Stimulated activated memory B cell treated with anti-CD40 and anti-IgM and Interleukin-4, amounts not matched to agents 10 μg/mL and 1 μg/mL and 100 μg/mL, for 72 hours (primary cell): ENCODE measurements at regions not wholly inside any gene's neighbourhood (a gene's known extent, or its start where the extent isn't known, plus 50 kb on each side); places are given as distances from the start of the nearest gene placed in this dataset.
"Not testable (repeated sequence)": the region's sequence is repeated elsewhere in the genome, so short reads cannot be mapped to it uniquely, and the experiment has no call there.

Experiments
- ATAC-seq: fragments of 150-1000 bp; cut with Tn5 transposase; 2 replicates; pipeline ENCODE4 v1.10.0; 2021
- H3K27ac Mint-ChIP-seq: one replicate; pipeline ENCODE4 v1.8.0; 2022; ENCODE audit warnings: mild to moderate bottlenecking, mixed read lengths
- H3K27me3 Mint-ChIP-seq: one replicate; pipeline ENCODE4 v1.8.0; 2022; ENCODE audit warnings: mixed read lengths
- H3K36me3 Mint-ChIP-seq: one replicate; pipeline ENCODE4 v1.8.0; 2022; ENCODE audit warnings: mixed read lengths
- H3K4me1 Mint-ChIP-seq: one replicate; pipeline ENCODE4 v1.8.0; 2022; ENCODE audit warnings: mixed read lengths
- H3K4me3 Mint-ChIP-seq: one replicate; pipeline ENCODE4 v1.8.0; 2022; ENCODE audit warnings: mild to moderate bottlenecking, moderate library complexity, mixed read lengths
- H3K9me3 Mint-ChIP-seq: one replicate; pipeline ENCODE4 v1.8.0; 2022; ENCODE audit warnings: mixed read lengths

GRCh38 chr7:128608678-128609421 is 63.2 kb upstream of the GARIN1A start:
- H3K27me3 Mint-ChIP-seq, H3K9me3 Mint-ChIP-seq: not testable (repeated sequence)
- Mint-ChIP-seq H3K4me1 (peaks cover 16% of the 10 kb centered on the region), H3K4me3 (peak overlapping the region; percentile 72), H3K36me3 (peaks cover 20% of the 10 kb centered on the region), H3K27ac (peak overlapping the region; percentile 75)
- peak; percentile 67 for ATAC-seq

GRCh38 chr7:128613366-128613765 is 58.7 kb upstream of the GARIN1A start:
- not testable (repeated sequence) for H3K27ac Mint-ChIP-seq, ATAC-seq
- peaks cover 32% of the 10 kb centered on the region for H3K36me3 Mint-ChIP-seq

GRCh38 chr7:128614812-128615211 is 57.3 kb upstream of the GARIN1A start:
- not testable (repeated sequence) for H3K27me3 Mint-ChIP-seq, ATAC-seq, H3K4me1 Mint-ChIP-seq, H3K9me3 Mint-ChIP-seq, H3K27ac Mint-ChIP-seq, H3K4me3 Mint-ChIP-seq
- H3K36me3 Mint-ChIP-seq, result peaks cover 30% of the 10 kb centered on the region

More at GRCh38 chr7:128613366-128613765, 58.7 kb upstream of the GARIN1A start:
- H3K9me3 Mint-ChIP-seq, H3K27me3 Mint-ChIP-seq, H3K4me3 Mint-ChIP-seq: not testable (repeated sequence)
- peaks cover 16% of the 10 kb centered on the region for H3K4me1 Mint-ChIP-seq

GRCh38 chr7:128616799-128617198 is 55.3 kb upstream of the GARIN1A start:
- H3K4me3 Mint-ChIP-seq, ATAC-seq, H3K4me1 Mint-ChIP-seq, H3K9me3 Mint-ChIP-seq, H3K27me3 Mint-ChIP-seq, H3K27ac Mint-ChIP-seq: not testable (repeated sequence)
- H3K36me3 Mint-ChIP-seq, result peaks cover 40% of the 10 kb centered on the region
